ENCODE measurements at regions not wholly inside any gene's neighbourhood (a gene's known extent, or its start where the extent isn't known, plus 50 kb on each side); places are given as distances from the start of the nearest gene placed in this dataset.

- DNase-seq (ENCODE audit: low read depth) = no peak
- no peak for TF ChIP-seq CTCF (IDR thresholded peaks at IDR 0.05; ENCODE audit: insufficient read depth, low read depth, low read length)
- no peak overlapping the region for H3K4me3 ChIP-seq (ENCODE audit: low read depth, low read length)
Measured at GRCh38 chr11:97989121-97989520, 1031.6 kb upstream of the CNTN5 start.

- no peak overlapping the region for H3K4me3 ChIP-seq (ENCODE audit: low read depth, low read length)
- peak; percentile 78 for DNase-seq (ENCODE audit: low read depth)
- no peak for TF ChIP-seq CTCF (IDR thresholded peaks at IDR 0.05; ENCODE audit: insufficient read depth, low read depth, low read length)
Measured at GRCh38 chr11:97990162-97990920, 1030.4 kb upstream of the CNTN5 start.

GRCh38 chr11:97993562-97993961, 1027.2 kb upstream of the CNTN5 start:
- DNase-seq (ENCODE audit: low read depth) = no peak
- no peak for TF ChIP-seq CTCF (IDR thresholded peaks at IDR 0.05; ENCODE audit: insufficient read depth, low read depth, low read length)
- H3K4me3 ChIP-seq (ENCODE audit: low read depth, low read length) = no peak overlapping the region

- no peak for TF ChIP-seq CTCF (IDR thresholded peaks at IDR 0.05; ENCODE audit: insufficient read depth, low read depth, low read length)
- no peak overlapping the region for H3K4me3 ChIP-seq (ENCODE audit: low read depth, low read length)
- DNase-seq (ENCODE audit: low read depth) = no peak
Measured at GRCh38 chr11:97995874-97996273, 1024.9 kb upstream of the CNTN5 start.

GRCh38 chr11:97996762-97997161, 1024.0 kb upstream of the CNTN5 start:
- DNase-seq (ENCODE audit: low read depth) = peak; percentile 8

GRCh38 chr11:98003606-98004371, 1017.0 kb upstream of the CNTN5 start:
- H3K4me3 ChIP-seq (ENCODE audit: low read depth, low read length) = peak overlapping the region; percentile 3
- peak; percentile 3 for DNase-seq (ENCODE audit: low read depth)
- no peak for TF ChIP-seq CTCF (IDR thresholded peaks at IDR 0.05; ENCODE audit: insufficient read depth, low read depth, low read length)

More at GRCh38 chr11:97996762-97997161, 1024.0 kb upstream of the CNTN5 start:
- TF ChIP-seq CTCF (IDR thresholded peaks at IDR 0.05; ENCODE audit: insufficient read depth, low read depth, low read length) = no peak
- H3K4me3 ChIP-seq (ENCODE audit: low read depth, low read length) = no peak overlapping the region

All from fibroblast of villous mesenchyme (primary cell).